ENCODE measurements at regions not wholly inside any gene's neighbourhood (a gene's known extent, or its start where the extent isn't known, plus 50 kb on each side); places are given as distances from the start of the nearest gene placed in this dataset.

DNA sequence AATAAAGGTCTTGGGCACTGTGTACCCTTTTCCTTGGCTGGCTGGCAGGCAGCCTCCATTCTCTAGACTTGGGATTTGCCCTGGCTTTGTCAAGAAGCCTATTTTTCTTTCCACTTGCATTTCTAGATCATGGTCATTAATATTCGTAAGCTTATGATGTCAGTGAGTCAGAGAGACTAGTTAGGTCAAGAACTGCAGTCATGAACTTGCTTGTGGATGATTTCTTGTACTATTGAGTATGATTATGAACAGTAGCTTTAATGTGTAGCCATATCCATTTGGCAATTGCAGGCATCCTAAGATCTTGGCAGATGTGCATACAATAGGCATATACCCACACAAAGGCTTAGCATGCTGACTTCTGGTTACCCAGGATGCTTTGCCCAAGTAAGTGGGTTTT is 186.8 kb upstream of the CLINT1 start:
- TF ChIP-seq, protein P1, sequence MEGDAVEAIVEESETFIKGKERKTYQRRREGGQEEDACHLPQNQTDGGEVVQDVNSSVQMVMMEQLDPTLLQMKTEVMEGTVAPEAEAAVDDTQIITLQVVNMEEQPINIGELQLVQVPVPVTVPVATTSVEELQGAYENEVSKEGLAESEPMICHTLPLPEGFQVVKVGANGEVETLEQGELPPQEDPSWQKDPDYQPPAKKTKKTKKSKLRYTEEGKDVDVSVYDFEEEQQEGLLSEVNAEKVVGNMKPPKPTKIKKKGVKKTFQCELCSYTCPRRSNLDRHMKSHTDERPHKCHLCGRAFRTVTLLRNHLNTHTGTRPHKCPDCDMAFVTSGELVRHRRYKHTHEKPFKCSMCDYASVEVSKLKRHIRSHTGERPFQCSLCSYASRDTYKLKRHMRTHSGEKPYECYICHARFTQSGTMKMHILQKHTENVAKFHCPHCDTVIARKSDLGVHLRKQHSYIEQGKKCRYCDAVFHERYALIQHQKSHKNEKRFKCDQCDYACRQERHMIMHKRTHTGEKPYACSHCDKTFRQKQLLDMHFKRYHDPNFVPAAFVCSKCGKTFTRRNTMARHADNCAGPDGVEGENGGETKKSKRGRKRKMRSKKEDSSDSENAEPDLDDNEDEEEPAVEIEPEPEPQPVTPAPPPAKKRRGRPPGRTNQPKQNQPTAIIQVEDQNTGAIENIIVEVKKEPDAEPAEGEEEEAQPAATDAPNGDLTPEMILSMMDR (IDR thresholded peaks at IDR 0.05): no peak
- TF ChIP-seq POLR2A (IDR thresholded peaks at IDR 0.05): no peak
- no peak for TF ChIP-seq POLR2AphosphoS5 (IDR thresholded peaks at IDR 0.05)
- no peak for TF ChIP-seq EP300 (IDR thresholded peaks at IDR 0.05)
